Tibial nerve (tissue), 4 donors: ENCODE measurements at regions not wholly inside any gene's neighbourhood (a gene's known extent, or its start where the extent isn't known, plus 50 kb on each side); places are given as distances from the start of the nearest gene placed in this dataset. TPM values are rescaled to one million over a fixed set of nuclear protein-coding genes. Genes with fewer than 3 reads are reported as not detected.

Experiments used
- DNase-seq, 2 donors: peaks; one replicate each; pipeline ENCODE4 v3.0.0-alpha.2; 2019; ENCODE audit warnings: low spot score in 2 of 2
- H3K27ac ChIP-seq, 4 donors: fragments of 200-600 bp; sonication (generic) in 3 of 4; one replicate each; pipeline ENCODE4 v1.5.1; 2017 to 2019; ENCODE audit warnings: mild to moderate bottlenecking in 1 of 4
- H3K27me3 ChIP-seq, 2 donors: fragments of 200-600 bp; sonication (generic) in 1 of 2; one replicate each; pipeline versions ENCODE4 v1.5.1 to v1.6.0; 2017 to 2019
- H3K36me3 ChIP-seq, 3 donors: fragments of 200-600 bp; sonication (generic); one replicate each; pipeline ENCODE4 v1.5.1; 2018 to 2019
- H3K4me1 ChIP-seq, 4 donors: fragments of 200-600 bp; sonication (generic) in 3 of 4; one replicate each; pipeline ENCODE4 v1.5.1; 2017 to 2019
- H3K4me3 ChIP-seq, 4 donors: fragments of 200-600 bp; sonication (generic) in 3 of 4; one replicate each; pipeline ENCODE4 v1.5.1; 2017 to 2019; ENCODE audit warnings: mild to moderate bottlenecking in 1 of 4, moderate library complexity in 1 of 4
- H3K9me3 ChIP-seq, 4 donors: fragments of 200-600 bp; sonication (generic) in 3 of 4; one replicate each; pipeline ENCODE4 v1.5.1; 2017 to 2019
- EP300 ChIP-seq, 2 donors: sonication (generic); formaldehyde crosslinking; IDR thresholded peaks; one replicate each; pipeline ENCODE4 v1.6.1; 2017; ENCODE audit warnings: antibody characterized with exemption in 2 of 2, mild to moderate bottlenecking in 1 of 2
- POLR2A ChIP-seq, 2 donors: fragments of 450-650 bp; IDR thresholded peaks; one replicate each; pipeline ENCODE4 v1.6.1; 2017; ENCODE audit warnings: antibody characterized with exemption in 2 of 2, mild to moderate bottlenecking in 2 of 2, moderate library complexity in 2 of 2
- WGBS, 2 donors: methylation state at CpG; one replicate each; pipeline ENCODE4 v1.1.5; 2018; 5-methylcytosine and 5-hydroxymethylcytosine counted together
- small RNA-seq: library from RNA; depleted of rRNA; stranded (forward); fragments of <200 nt; gene quantifications from one replicate; pipeline ENCODE3, GENCODE V24; 2016
- TF ChIP-seq, protein P1 (sequence below), 5 experiments: fragments of 200-600 bp in 3 of 5; fragments of 450-650 bp in 2 of 5; sonication (generic) in 3 of 5; IDR thresholded peaks; one replicate each; pipeline ENCODE4 v1.5.1; 2016 to 2019; ENCODE audit warnings: antibody characterized with exemption in 5 of 5, mild to moderate bottlenecking in 3 of 5, moderate library complexity in 2 of 5

DNA sequence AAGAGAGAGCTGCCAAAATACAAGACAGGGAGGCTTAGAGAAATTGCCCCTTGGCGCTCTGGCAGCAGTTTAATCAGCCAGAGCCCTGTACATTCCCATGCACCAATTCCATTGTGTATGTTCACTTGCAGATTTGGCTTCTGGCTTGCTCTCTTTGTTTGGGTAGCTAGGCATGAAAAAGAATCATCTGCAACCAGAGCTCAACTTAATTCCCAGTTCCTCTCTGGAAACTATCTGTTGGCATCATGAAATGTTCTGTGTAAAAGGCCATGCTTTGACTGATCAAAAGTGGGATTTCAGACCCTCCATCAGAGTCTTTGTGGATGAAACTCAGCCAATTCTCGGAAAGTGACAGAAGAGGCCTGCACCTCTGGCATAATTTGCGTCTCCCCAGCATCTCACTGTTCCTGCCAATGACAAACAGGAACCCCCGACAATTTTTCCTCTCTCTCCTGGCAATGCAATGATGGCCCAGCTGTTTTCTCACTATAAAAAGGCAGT is 53.8 kb upstream of the RAD23B start:
- DNase-seq: no peak
- 81 to 91% methylated on average over 4 of the region's 4 CpGs for WGBS, 2 donors
- TF ChIP-seq, protein P1, sequence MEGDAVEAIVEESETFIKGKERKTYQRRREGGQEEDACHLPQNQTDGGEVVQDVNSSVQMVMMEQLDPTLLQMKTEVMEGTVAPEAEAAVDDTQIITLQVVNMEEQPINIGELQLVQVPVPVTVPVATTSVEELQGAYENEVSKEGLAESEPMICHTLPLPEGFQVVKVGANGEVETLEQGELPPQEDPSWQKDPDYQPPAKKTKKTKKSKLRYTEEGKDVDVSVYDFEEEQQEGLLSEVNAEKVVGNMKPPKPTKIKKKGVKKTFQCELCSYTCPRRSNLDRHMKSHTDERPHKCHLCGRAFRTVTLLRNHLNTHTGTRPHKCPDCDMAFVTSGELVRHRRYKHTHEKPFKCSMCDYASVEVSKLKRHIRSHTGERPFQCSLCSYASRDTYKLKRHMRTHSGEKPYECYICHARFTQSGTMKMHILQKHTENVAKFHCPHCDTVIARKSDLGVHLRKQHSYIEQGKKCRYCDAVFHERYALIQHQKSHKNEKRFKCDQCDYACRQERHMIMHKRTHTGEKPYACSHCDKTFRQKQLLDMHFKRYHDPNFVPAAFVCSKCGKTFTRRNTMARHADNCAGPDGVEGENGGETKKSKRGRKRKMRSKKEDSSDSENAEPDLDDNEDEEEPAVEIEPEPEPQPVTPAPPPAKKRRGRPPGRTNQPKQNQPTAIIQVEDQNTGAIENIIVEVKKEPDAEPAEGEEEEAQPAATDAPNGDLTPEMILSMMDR (IDR thresholded peaks at IDR 0.05): no peak
- TF ChIP-seq POLR2A (IDR thresholded peaks at IDR 0.05) (no peak), EP300 (IDR thresholded peaks at IDR 0.05) (no peak)
- Histone ChIP-seq H3K27me3 (no peaks in the 10 kb centered on the region), H3K27ac (no peak overlapping the region), H3K4me3 (no peak overlapping the region), H3K9me3 (no peaks in the 10 kb centered on the region), H3K4me1 (no peaks in the 10 kb centered on the region), H3K36me3 (no peaks in the 10 kb centered on the region)

Small RNAs in the stretch of these regions (small RNA-seq; reads per million reads assigned to genes)
- gene AL807761.1: not detected
